DMS 273 treated with DMSO at 0.1 percent for 48 hours (cell line): ENCODE measurements at regions not wholly inside any gene's neighbourhood (a gene's known extent, or its start where the extent isn't known, plus 50 kb on each side); places are given as distances from the start of the nearest gene placed in this dataset.
"Not testable (repeated sequence)": the region's sequence is repeated elsewhere in the genome, so short reads cannot be mapped to it uniquely, and the experiment has no call there.

ENCODE experiments used
- DNase-seq: peaks from one replicate; lab custom pipeline; 2025; lab: John Stamatoyannopoulos, UW

DNA sequence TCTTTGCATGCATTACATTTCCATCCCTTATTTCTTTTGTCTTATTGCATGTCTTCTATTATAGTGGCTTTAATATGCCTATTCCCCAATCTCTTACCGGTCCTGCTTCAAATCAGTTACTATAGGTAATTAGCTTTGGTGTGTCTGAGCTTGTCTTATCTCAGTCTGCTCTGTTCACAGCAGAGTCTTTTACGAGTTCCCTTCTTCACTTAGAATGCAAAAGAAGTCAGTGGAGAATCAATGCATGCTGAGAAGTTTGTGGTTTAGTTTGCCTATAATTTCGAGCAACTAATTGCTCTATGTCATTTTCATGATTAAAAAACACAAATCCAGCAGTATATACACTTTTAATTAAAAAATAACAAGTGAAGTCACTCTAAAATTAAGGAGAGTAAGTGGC lies 545.0 kb downstream of the SLCO4C1 start:
- no peak for DNase-seq

DNA sequence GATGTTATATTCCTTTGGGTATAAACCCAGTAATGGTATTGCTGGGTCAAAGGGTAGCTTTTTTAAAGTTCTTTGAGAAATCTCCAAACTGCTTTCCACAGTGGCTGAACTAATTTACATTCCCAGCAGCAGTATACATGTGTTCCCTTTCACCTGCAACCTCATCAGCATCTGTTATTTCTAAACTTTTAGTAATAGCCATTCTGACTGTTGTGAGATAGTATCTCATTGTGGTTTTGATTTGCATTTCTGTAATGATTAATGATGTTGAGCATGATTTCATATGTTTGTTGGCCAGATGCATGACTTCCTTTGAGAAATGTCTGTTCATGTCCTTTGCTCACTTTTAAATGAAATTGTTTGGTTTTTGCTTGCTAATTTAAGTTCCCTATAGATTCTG lies 553.1 kb downstream of the SLCO4C1 start:
- DNase-seq = not testable (repeated sequence)

DNA sequence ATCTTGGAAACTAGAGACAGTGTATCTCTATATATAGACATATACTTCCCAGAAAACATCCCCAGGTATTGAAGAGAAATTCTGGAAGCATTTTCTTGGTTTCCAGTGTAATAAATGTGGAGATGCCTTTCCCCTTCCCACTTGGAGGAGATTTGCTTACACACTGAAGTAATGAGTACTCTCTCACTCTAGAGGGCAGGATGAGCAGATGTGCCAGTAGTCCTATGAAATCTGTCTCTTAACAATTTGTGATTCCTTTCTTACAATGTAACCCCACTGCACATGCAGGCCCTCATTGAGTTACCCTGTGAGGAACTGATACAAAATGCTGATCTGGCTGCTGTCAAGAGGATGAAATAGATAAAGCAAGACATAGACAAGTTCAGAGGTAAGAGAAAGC lies 567.2 kb downstream of the SLCO4C1 start:
- no peak for DNase-seq

DNA sequence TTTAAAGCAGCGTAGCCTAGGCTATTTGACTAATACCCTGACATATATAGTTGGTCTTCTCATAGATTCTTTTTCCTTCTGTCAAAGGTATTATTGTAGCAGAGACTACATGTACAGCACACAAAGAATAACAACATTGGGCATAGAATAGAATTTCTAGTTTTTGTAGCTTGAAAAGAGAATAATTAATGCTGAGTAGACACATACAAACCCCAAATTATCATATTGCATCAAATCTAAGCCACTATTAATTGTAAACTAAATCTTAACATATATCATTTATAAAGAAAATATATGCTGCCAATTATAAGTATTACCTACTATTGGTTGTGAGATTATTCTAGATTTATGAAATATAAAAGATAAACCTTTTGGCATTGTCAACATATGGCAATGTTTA lies 574.5 kb downstream of the SLCO4C1 start:
- DNase-seq = no peak

DNA sequence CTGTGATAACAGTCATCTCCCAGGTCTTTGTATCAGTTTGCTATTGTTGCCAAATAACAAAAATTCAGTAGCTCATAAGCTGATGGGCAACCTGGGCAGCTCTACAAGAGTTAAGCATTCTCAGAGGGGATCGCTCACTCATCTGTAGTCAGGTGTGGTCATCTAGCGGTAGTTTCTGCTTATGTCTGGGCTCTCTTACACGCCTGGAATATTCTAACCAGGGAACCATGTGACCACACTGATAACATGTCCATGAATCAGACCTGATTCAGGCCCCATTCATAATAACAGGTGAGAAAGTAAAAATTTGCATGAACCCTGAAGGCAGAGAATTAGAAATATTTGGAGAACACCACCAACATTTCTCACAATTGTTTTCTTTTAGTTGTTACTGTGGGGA lies 576.1 kb downstream of the SLCO4C1 start:
- no peak for DNase-seq

DNA sequence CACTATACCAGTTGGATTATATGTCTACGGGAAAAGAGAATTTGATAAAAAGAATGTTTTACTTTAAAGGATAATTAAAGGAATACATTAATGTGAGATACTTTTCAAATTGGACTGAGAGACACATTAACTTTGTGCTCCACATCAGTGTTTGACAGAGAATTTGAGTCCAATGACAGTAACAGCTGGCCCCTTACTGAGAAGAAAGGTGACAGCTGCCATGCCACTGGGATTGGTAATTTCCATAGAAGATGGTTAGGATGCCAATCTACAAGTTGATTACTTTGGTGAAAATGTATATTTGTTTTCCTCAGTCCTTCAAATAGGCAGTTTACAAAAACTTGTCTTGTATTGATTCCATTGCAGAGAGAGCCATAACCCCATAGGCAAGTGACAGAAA lies 578.4 kb downstream of the SLCO4C1 start:
- DNase-seq = no peak

DNA sequence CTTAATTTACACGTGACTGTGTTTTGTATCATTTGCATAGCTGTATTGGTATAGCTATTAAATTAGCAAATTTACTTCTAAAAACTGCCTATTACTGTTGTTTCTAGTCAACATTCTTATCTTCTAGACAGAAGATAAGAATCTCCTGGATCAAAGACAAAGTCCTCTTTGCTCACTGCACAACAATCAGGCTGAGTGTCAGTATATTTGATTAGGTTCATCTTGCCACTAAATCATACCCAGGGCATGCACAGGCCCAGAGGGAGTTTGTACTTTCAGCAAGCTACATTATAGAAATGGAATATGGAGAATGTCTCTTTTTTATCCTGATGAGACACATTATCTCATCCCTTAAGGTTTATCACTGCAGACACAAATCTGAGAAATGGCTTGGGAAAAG lies 579.1 kb downstream of the SLCO4C1 start:
- no peak for DNase-seq

DNA sequence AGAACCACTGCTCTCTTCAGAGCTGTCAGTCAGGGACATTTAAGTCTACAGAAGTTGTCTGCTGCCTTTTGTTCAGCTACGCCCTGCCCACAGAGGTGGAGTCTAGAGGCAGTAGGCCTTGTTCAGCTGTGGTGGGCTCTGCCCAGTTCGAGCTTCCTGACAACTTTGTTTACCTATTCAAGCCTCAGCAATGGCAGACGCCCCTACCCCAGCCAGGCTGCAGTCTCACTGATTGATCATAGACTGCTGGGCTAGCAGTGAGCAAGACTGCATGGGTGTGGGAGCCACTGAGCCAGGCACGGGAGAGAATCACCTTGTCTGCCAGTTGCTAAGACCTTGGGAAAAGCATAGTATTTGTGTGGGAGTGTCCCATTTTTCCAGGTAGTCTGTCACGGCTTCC lies 580.3 kb downstream of the SLCO4C1 start:
- DNase-seq = not testable (repeated sequence)

DNA sequence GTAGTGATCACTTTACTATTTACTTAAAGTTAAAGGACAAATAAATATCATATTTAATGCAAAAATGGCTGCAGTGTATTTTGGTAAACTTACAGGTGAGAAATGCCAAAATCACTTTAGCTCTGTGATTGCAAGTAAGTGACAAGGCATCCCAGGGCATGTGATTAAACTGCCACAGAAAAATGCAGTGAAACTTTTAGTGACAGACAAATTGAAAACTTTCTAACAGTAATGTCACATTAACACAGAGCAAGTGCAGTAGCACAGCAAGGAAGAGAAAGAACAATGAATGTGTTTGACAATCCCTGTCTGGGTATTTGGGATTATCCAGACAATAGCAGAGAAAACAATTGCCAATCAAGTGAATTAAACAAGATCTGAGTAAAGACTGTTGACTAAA lies 606.8 kb downstream of the SLCO4C1 start:
- no peak for DNase-seq

DNA sequence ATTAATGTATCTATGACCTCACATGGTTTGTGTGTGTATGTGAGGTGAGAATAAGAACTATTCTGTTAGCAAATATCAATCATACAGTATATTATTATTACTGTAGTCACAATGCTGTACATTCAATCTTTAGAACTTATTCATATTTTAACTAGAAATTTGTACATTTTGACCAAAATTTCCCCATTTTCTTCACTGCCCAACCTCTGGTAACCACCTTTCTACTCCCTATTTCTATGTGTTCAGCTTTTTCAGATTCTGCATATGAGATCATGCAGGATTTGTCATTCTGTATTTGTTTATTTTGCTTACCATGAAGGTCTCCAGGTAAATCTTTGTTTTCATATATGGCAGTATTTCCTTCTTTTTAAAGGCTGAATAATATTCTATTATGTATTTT lies 607.9 kb downstream of the SLCO4C1 start:
- DNase-seq = no peak

DNA sequence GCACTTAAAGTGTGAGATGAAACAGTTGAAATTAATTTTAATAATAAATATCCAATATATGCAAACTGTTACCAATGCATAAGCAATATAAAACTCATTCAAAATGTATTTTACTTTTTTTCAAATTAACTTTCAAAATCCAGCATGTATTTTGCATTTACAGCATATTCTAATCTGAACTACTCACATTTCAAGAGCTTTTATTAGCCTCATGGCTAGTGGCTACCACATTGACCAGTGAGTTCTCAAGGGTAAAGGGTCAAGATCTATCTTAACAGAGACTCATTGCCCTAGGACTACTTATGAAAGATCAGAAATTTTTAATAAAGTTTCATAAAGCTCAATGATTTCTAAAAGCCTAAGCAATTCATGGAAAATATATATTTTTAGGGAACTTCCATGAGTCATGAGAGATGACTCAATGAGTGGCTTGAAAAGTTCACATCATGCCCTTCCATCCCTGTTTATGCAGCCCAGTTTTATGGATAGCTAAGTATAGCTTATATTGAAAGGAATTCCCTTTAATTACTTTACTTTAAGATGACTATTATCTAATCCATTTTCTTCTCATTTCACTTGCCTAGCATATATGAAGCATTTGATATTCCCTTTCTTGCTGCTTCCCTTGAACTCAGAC lies 608.6 kb downstream of the SLCO4C1 start:
- DNase-seq = no peak

DNA sequence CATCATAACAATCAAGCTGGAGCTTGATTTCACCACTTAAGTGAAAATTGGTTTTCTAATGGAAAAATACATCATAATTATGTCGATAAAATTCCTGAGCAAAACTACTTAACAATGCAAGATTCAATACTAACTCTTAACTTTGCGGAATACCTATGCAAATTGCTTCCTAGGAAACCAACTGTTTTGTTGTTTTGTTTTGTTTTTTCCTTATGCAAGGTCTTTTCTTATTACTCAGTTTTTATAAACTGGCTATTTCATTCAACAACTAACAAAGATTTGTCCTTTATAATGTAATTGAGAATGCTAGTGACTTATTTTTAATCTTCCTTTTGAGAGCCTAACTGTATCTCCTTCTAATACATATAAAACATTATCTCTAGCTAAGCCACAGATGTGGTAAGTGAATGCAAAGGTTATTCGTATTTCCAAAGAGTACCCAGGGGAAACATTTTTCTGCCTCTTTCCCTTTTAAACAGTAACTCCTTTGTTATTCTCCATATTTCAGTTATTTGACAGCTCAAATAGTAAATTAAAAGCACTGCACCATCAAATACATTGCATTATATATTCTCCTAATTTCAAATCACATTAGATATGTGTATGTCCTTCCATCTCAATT lies 609.4 kb downstream of the SLCO4C1 start:
- DNase-seq = no peak

DNA sequence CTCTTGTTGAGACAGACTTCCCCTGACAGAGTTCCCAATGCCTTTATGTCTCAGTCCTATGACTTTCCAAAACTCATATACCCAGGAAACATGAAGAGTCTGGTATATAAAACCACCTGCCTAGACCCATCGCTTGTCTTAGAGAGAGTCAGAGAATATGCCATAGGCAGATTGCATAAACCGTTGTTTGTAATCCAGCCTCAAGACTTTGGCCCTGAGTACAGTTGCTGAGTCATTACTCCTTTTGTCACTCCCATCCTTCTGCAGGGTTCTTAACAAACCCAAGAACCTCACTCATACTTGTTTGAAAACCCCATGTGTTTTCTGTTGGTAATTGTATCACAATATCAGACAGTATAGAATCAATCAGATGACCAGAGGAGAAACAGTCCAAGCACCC lies 616.3 kb downstream of the SLCO4C1 start:
- DNase-seq = no peak

DNA sequence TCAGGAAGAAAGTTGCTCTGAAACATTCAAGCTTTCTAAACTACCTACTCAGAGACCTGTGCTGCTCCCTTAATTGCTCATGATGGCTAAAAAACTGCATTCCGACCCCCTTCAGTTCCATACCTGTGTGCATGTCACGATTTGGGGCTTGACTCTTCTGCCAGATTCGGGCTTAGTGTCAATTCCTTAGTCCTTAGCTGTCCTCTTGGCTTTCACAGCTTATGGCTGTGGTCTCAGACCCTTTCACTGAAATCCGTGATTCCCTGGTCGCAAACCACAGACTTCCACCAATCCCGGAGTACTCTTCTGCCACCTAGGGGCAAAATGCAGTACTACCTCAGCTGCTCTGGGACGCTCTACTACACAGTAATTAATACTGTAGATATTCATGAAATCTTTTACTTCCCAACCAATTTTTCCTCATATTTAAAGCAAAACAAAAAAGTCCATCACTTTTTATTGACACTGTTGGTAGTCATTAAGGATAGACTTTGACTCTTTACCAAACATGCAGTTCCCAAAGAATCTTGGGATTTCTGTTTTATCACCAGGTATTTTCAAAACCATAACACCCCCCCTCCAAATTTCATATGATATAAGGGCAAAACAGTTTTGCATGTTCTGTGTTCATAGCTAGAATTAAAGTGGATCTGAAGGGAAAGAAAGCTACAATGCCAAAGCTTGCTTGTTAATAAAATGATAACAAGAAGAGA lies 617.4 kb downstream of the SLCO4C1 start:
- DNase-seq = peak; percentile 5

DNA sequence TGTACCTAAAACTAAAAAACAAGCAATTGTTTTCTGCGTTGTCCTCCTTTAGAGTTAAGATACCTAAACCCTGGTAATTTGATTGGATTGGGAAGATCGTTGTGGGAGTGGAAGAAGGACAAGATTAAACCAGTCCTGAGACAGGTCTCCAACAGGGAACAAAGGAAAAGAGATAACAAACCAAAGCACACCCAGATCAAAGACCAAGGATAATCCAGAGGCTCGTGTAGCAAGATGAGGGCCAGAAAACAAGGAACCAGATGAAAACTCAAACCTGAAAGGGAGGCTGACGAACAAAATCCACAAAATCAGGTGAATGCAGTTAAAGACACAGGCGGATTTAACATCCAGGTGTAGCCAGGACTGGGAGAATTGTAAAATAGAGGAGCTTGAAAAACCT lies 618.1 kb downstream of the SLCO4C1 start:
- no peak for DNase-seq

DNA sequence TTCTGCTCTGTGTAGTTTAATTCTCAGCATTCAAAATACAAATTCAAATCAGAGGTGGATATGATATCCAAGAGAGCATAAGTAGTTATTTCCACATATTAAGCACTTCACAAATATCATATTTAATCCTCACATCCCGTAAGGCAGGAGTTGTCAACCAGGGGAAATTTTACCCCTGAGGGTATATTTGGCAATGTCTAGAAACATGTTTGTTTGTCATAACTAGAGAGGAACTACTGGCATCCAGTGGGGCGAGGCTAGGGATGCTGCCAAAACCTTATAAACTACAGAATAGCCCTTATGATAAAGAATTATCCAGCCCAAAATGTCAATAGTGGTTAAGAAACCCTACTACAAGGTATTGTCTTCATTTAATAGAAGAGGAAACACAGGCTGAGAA lies 619.4 kb downstream of the SLCO4C1 start:
- DNase-seq = no peak

DNA sequence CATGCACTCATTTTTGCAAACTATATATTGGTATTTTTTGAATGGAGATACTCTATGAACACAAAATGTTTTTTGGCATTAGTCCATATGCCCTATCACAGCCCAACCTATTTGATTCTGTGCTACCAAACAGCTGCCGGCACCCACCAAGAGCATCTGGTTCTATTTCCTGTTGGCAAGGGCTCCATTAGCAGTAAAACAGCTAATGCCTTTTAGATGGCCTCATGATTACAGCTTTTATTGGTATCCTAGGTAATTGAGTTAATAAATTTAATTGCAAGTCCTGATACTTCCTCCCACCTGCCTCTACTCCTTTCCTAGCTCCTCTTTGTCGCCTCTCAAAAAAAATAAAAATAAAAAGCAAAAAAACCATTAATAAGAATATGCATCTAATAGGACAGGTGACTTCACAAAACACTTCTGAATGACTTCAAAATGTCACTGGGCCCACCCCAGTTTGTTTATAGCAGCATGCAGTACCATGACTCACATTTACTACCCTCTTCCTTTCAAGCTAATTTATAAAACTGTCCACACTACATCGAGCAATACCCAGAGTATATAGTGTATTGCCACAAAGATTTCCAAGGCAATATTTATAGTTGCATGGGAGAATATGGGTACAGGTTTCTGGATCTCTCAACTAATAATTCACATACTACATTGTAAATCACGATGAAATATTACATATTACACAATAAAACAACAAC lies 620.4 kb downstream of the SLCO4C1 start:
- DNase-seq = peak; percentile 37

DNA sequence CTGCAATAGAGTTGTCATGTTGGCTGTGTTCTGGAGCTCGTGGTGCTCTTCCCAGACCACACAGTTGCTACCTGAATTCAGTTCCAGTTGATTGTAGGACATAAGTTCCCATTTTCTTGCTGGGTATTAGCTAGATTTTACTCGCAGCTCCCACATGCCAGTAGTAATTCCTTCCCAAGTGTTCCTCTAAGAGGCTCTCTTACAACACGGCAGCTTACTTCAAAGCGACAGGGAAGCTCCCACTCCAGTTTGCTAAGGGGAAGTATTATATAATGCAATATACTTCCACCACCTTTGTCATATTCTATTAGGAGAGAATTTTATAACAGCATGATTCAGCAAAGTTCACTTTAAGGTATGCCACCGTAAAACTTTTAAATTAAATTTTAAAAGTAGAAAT lies 623.0 kb downstream of the SLCO4C1 start:
- no peak for DNase-seq

DNA sequence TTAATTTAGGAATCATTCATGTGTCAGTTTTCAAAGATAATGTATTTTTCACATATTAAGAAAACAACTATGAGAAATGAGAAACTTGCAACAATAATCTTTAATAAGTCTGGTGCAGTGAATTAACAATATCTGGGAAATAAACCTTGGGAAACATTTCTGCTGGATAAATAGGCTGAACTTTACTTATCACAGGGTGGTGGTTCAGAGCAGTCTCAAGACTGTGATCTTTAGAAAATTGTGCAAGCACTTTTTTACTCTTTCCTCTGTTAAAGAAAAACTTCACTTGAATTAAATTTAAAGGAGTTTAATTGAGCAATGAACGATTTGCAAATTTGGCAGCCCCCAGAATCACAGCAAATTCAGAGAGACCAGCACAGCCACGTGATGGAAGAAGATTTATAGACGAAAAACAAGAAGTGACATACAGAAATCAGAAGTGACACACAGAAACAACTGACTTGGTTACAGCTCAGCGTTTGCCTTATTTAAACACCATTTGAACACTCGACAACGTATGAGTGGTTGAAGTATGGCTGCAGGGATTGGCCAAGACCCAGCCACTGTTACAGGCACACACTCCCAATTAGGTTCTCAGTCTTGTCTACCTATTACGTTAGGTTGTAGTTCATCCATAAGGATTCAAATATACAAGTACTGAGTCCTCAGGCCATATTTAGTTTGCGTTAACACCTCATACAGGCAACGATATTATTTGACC lies 631.9 kb downstream of the SLCO4C1 start:
- no peak for DNase-seq

DNA sequence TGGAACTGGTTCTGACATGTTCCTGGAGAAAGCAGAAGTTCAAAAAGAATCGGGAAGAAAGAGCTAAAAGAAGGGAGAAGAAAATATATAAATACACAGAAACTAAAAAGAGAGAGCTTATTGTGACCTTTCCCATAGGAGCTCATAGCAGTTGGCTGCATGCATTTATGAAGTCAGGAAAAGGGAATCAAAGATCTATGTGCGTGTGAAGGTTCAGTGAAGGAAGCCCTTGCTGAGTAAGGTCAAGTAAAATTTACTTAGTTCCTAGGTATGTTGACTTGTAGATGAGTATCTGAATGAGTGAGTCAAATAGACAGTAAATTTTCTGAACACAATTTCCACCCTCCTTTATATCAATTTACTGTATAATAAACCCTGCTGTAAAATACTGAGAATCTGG lies 632.5 kb downstream of the SLCO4C1 start:
- no peak for DNase-seq

DNA sequence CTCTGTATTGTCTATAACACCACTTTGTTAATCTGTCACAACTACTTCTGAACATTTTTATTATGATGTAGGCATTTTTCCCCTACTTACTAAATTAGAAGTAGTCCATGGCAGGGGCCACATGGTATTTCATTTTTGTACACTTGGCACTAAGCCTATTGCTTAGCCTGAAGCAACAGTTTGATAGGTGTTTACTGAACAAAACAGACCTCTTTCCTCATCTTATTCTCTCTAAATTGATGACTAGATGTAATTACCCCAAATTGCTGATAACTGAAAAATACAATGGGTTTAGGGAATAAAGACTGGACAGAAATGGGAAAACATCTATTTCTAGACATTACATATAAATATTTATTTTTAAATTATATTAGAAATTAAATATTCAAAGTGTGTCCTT lies 633.8 kb downstream of the SLCO4C1 start:
- DNase-seq = no peak

DNA sequence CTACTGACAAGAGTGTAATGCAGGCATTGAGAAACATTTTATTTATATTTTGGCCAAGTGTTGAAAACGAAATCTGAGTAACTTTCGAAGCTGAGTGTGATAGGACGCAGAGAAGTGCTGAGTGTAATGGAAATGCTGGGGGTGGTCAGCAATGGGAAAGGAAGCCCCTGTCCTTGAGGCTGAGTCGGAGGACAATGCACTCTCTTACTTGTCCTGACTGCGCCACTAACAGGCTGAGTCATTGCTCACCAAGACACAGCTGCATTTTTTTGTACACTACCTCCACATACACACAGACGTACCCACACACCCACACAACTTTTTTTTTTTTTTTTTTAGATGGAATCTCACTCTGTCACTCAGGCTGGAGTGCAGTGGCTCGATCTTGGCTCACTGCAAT lies 637.7 kb downstream of the SLCO4C1 start:
- no peak for DNase-seq
